NCI-H2107 (cell line): ENCODE measurements at regions not wholly inside any gene's neighbourhood (a gene's known extent, or its start where the extent isn't known, plus 50 kb on each side); places are given as distances from the start of the nearest gene placed in this dataset.
"Not testable (repeated sequence)": the region's sequence is repeated elsewhere in the genome, so short reads cannot be mapped to it uniquely, and the experiment has no call there.

ENCODE experiments used
- DNase-seq: peaks from one replicate; lab custom pipeline; 2025; lab: John Stamatoyannopoulos, UW

DNA sequence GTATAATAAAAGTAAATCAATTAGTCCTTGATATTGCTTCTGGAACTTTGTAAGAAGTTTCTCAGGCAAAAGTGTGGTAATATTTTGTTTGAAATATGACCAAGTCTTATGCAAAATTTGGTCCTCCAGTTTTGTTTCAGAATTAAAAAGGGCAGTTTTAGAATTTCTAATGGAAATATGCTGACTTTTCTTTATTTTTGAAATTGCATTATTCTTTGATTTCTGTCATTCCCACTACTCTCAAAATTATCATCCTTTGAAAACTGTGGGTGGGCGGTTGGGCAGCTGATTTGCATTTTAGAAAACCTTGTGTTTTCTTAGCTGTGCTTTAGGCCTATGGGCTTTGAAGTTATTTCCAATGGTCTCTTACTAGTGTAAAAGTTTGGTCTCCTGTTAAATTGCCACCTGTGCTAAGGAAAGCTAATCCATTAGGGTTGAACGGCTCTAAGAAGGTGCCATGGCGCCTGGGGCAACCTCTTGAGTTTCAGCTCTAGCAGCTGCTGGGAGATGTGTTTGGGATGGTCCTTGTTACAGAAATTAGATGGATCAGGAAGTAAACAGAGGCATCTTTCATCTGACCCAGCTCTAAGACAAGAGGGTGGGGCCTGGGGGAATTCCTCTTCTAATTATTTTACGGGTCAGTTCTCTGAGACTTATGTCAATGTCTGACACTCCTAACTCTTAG, 880.8 kb upstream of the SLC35B3 start:
- no peak for DNase-seq

DNA sequence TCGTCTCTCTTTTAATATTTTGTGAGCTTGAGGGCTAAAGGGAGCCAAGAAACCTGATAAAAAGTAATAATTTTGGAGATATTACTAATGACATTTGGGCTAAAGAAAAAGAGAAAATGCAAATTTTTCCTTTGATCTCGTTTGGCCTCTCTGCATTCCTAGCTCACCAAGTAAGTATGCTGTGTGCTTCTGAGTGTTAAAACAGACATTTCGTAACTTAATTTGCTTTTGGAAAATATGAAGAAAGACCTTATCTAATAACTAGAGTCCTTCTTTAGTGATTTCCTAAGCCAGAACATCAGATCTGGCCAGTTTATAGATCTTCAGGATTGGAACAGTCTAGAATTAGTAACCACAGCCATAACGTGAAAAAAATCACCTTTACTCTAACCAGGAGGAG, 872.9 kb upstream of the SLC35B3 start:
- no peak for DNase-seq

DNA sequence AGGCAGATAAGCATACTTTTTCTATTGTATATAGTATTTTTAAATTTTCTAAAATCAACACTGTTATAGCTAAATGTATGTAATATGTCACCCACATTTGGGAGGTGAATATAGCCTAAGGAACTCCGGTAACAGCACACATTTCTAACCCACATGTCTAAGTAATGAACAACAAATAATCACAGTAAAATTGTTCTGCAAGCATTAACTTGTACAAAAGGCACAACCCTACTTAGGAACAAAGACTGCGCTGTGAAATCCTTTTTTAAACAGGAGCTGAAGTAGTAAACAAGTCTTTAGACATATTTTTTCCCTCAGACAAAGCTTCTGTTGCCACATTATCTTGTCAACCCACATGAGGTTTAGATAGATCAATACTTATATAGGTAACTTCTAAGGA, 872.4 kb upstream of the SLC35B3 start:
- DNase-seq: no peak

DNA sequence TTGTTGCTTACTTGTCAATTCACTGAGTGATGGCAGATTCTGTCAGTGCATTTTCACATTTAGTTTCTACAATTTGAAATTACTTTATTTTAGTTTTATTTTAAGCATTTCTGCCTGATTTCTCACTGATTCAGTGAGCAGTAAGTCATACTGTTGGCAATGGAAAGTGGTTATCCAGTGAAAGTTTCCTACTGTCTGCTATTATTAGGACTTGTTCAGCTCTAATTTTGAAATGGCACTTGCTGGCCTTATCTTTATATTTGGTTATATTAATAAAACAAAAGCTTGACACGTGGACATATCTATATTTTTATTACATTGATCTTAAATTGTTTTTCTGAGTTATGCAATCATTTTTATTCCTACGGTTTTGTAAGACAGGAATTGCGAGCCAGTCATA, 871.8 kb upstream of the SLC35B3 start:
- DNase-seq: no peak

- DNase-seq: no peak
These were observed 860.3 kb upstream of the SLC35B3 start for GRCh38 chr6:9295644-9296043.

GRCh38 chr6:9292975-9293374, 857.6 kb upstream of the SLC35B3 start:
- no peak for DNase-seq

DNA sequence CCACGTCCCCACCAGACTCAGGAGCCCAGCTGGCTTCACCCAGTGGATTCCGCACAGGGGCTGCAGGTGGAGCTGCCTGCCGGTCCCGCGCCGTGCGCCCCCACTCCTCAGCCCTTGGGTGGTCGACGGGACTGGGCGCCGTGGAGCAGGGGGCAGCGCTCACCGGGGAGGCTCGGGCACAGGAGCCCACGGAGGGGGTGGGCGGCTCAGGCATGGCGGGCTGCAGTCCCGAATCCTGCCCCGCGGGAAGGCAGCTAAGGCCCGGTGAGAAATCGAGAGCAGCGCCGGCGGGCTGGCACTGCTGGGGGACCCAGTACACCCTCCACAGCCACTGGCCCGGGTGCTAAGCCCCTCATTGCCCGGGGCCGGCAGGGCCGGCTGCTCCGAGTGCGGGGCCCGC, 855.0 kb upstream of the SLC35B3 start:
- DNase-seq: not testable (repeated sequence)

DNA sequence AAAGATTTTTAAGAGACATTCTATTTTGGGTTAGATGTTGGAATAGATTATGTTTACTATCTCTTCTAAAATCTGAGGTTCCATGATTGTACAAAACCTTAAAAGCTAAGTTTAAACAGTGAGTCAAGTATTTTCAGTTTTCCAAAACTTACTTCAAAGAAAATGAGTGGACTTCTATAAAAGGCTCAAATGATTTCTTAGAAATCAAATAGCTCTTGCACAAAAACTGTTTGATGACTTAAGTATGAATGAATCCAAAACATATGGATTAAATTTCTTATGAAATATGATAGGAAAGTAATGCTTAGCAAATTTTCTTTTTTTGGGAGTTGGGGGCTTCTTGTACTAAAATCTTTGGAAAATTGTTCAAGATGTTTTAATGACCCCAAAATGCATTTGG, 837.3 kb upstream of the SLC35B3 start:
- DNase-seq: no peak

DNA sequence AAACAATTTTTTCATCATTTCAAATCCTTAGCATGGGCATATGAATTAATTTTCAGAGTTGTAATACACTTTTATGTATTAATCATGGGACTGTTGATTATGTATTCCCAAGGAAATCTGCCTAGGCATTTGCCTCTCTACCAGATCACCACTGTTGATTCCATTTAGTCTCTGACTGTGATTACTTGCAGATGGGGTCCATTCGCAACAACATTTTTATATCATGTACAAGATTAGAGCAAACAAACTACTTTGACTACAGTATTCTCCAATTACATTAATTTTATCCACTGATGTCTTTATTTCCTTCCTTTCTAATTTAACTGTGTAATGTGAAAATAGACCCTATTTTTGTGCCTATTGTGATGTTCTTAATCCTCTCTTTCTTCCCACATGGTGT, 831.4 kb upstream of the SLC35B3 start:
- no peak for DNase-seq

DNA sequence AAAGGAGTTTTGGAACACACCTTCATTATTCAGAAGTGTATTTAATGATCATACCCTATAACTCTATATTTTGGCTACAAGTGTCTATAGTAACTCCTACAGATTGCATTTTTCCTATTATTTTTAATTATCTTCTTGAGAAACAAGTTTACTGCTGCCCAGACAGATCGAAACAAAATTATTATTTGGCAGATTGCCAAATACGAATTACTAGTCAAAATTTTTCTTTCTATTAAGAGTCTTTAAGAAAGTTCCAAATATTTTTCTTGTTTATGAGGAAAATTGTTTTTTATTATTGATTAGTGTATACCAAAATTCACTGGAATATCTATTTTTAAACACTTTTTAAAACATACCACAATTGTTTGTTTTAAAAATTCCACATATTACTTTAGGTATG, 821.9 kb upstream of the SLC35B3 start:
- DNase-seq: no peak

DNA sequence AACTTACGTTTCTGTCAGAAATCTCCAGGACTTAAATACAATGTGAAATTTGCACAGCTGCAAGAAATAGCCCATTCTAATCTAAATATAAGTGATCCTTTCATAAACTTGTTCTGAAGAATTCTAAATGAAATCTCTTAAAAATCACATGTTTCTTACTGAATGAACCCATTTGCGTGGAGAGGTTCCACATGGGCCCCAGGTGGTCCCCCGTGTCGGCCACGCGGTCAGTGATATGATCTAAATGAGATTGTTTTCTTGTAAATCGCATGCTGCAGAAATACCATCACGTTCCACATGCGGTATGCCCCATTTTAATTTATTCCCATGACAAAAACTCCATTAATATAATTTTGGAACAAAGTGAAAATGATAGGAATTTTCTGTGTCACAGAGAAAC, 818.9 kb upstream of the SLC35B3 start:
- no peak for DNase-seq

DNA sequence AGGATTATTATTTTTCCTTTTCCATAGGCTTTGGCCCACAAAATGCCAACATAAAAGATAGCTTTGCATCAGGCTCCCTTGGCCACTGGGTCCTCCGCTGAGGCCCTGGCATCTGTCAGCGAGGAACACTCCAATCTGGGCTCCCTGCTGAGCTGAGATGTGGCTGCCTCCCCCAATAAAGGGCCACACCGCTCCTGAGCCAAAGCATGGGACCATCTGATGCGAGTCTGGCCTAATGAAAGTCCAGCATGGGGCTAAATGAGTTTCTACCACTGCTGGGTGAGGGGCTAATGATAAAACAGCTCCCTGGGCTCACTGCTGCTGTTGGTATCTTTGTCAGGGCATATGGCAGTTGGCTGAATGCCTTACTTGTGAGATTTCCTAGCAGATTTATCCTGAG, 817.5 kb upstream of the SLC35B3 start:
- DNase-seq: no peak

GRCh38 chr6:9250852-9251251, 815.5 kb upstream of the SLC35B3 start:
- peak; percentile 29 for DNase-seq

DNA sequence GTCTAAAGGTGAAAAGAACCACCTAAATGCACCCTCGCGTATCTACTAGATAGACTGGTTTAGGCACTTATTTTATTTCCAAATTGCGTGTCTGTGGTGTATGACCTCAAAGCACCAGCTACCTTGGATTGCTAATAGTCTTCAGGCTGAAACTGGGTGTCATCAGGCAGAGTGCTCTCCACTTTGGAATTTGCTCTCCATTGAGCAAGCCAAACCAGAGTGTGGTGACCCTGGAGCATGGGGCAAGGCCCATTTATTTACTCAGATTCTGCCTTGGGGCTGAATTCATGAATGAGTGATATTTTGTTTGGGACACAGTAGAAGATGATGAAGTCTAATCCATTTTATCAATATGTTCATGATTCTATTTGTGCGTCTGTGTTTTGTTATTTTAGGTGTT, 812.8 kb upstream of the SLC35B3 start:
- DNase-seq: no peak

DNA sequence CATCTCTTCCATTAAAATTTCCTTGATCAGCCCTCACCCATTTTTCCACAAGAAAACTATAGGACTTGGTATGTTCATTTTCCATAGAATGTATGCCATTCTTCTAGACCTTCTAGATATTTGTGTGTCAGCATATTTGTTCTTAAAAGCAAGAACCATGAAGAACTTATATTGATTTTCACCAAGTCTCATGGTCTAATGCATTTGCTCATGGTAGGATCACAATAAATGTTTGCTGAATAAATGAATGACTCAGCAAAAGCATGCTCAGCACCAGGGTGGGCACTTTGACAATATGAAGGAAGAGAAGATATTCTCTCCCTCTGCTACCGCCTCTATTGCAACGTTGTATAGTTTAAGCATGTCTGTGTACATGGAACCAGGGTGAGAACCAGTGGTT, 805.5 kb upstream of the SLC35B3 start:
- no peak for DNase-seq

GRCh38 chr6:9236443-9236842, 801.1 kb upstream of the SLC35B3 start:
- DNase-seq: no peak

- DNase-seq: no peak
These were observed 798.3 kb upstream of the SLC35B3 start for GRCh38 chr6:9233686-9234085.

DNA sequence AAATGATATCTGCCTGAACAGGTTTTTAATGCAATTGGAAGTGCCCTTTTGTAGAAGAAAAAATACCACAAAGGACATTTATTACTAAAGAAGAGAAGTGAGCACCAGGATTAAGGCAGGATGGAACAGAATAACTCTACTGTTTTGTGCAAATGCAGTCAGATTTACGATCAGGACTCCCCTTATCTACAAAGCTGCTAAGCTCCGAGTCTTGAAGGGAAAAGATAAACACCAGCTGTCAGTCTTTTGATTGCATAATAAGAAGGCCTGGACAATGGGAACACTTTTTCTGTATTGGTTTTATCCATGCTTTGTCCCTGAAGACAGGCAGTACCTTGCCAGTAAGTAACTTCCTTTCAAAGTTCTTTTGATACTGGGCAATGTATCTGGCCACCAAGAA, 797.9 kb upstream of the SLC35B3 start:
- DNase-seq: no peak

DNA sequence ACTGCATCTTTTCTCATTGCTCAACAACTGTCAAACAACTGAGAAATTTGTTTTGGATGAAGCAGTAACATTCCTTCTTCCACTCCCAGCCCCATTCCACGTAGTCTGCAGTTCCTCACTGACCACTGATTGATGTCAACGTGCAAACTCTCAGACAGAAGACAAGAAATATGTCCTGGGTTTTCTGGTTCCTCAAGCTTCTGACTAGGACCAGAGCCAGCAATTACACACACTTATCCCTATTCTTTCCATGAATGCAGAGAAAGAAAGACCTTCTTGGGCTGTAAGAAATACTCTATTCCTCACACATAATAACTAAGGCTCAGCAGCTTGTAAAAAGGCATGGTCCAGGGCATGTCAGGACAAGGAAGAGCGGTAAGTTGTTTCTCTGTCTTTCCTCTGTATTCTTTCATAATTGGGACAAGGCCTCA, 790.1 kb upstream of the SLC35B3 start:
- DNase-seq: no peak

GRCh38 chr6:9224539-9224938, 789.2 kb upstream of the SLC35B3 start:
- no peak for DNase-seq

GRCh38 chr6:9213717-9214116, 778.4 kb upstream of the SLC35B3 start:
- not testable (repeated sequence) for DNase-seq

- DNase-seq: no peak
These were observed 773.6 kb upstream of the SLC35B3 start for GRCh38 chr6:9208966-9209365.

DNA sequence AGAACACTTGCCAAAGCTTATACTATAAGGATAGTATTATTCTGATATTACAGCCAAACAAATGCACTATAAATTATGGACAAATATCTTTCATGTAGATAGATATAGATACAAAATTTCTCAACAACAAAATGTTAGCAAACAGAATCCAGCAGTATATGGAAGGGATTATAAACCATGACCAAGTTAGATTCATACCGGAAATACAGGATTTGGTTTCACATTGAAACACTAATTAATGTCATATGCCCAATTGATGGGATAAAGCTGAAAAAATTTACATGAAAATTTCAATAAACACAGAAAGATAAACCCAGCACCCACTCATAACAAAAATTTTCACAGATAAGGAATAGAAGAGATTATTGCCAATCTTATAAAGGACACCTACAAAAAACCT, 770.3 kb upstream of the SLC35B3 start:
- DNase-seq: no peak

- no peak for DNase-seq
These were observed 768.8 kb upstream of the SLC35B3 start for GRCh38 chr6:9204171-9204570.

DNA sequence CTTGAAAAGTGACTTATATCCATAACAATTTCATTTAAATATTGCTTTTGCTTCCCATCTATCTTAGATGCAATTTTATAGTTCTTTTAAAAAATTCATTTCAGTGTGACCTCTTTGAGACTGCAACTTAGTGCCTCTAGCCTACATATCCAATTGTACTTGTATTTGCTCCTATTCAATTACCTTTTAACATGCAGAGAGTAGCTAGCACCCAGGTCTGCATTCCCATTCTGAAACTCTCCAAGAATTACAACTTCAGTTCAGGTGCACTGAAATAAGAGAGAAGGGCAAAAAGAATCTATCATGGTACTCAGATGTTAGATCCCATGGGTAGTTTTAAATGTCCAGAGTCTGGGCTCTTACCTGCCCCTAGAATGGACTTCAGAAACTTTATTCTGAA, 765.4 kb upstream of the SLC35B3 start:
- DNase-seq: no peak
